Spinal cord (tissue), 9 donors: ENCODE measurements at regions not wholly inside any gene's neighbourhood (a gene's known extent, or its start where the extent isn't known, plus 50 kb on each side); places are given as distances from the start of the nearest gene placed in this dataset.

Experiments
- DNase-seq, 6 donors: peaks; one replicate each; pipeline versions ENCODE4 v3.0.0 to v3.0.0-alpha.2; 2013 to 2015; ENCODE audit warnings: low spot score in 6 of 6, low read depth in 4 of 6
- H3K27ac ChIP-seq: one replicate; pipeline ENCODE4 v1.5.1; 2013; ENCODE audit warnings: low read depth, low read length, control low read depth
- H3K27me3 ChIP-seq: one replicate; pipeline ENCODE4 v1.6.1; 2013; ENCODE audit warnings: low read length; ENCODE audit not compliant: control insufficient read depth, insufficient read depth
- H3K36me3 ChIP-seq: one replicate; pipeline ENCODE4 v1.6.1; 2013; ENCODE audit warnings: low read length; ENCODE audit not compliant: control insufficient read depth, insufficient read depth
- H3K4me1 ChIP-seq: one replicate; pipeline ENCODE4 v1.6.1; 2013; ENCODE audit warnings: low read length; ENCODE audit not compliant: control insufficient read depth, insufficient read depth
- H3K4me3 ChIP-seq: one replicate; pipeline ENCODE4 v1.5.1; 2013; ENCODE audit warnings: low read depth, low read length, control low read depth
- H3K9me3 ChIP-seq: one replicate; pipeline ENCODE4 v1.6.1; 2013; ENCODE audit warnings: low read length; ENCODE audit not compliant: control insufficient read depth, insufficient read depth
- WGBS: methylation state at CpG from one replicate; pipeline ENCODE4 v1.1.5; 2013; ENCODE audit warnings: missing lambda C conversion rate; ENCODE audit not compliant: insufficient coverage; 5-methylcytosine and 5-hydroxymethylcytosine counted together
- donor health status: healthy.

DNA sequence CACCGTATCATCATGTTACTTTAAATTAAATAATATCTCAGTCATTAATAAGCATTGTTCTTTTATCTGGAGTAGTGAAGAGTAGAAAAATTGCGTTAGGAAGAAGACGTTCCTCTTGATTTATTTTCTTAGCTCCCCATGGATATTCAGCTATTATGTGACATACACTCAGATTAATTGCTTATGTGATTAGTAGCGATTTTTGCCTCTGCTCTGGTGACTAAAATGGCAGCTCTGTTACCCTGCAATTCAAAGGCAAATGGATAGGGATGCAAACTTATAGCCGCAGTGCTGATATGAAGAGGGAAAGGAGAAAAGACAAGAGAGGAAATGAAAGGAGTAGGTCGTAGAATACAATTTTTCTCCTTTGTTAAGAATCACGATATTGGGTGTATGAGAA, 188.4 kb upstream of the MALRD1 start:
- H3K27ac ChIP-seq = peak overlapping the region; percentile 57

DNA sequence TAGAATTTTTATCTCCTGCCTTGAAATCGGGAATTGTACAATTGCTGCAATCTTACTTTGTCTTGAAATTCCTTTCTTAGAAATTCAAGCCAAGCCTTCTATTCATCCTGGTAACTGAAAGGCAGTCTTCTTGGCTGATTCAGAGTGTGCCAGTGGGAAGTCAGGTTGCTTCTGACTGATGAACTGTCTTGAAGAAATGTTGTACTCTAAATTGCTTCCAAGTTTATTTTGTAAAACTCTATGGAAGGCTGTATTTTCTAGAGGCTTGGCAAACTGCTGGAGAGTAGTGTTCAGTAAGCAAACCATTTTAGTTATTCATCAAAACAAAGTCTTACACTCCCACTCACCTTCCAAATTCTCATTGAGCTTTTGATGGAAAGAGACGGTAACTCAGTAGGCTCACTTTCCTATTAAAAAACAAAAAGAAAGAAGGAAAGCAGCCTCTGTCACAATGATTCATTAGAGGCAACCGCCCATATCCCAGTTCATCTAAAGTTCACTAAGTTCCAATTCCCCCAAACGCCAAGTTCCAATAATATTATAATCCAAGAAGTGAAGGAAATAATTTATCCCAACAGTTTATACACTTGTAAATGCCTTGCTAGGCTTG, 187.9 kb upstream of the MALRD1 start:
- no peaks in the 10 kb centered on the region for H3K27me3 ChIP-seq
- peak overlapping the region; percentile 57 for H3K27ac ChIP-seq

More for the DNA sequence above, 188.4 kb upstream of the MALRD1 start:
- Histone ChIP-seq H3K4me1 (no peaks in the 10 kb centered on the region), H3K4me3 (no peak overlapping the region), H3K27me3 (no peaks in the 10 kb centered on the region), H3K36me3 (no peaks in the 10 kb centered on the region), H3K9me3 (no peaks in the 10 kb centered on the region)
- no CpG with 5 or more reads among the region's 7 CpGs for WGBS
- DNase-seq = peak in 2 of 6 donors; percentile 7 to 64

DNA sequence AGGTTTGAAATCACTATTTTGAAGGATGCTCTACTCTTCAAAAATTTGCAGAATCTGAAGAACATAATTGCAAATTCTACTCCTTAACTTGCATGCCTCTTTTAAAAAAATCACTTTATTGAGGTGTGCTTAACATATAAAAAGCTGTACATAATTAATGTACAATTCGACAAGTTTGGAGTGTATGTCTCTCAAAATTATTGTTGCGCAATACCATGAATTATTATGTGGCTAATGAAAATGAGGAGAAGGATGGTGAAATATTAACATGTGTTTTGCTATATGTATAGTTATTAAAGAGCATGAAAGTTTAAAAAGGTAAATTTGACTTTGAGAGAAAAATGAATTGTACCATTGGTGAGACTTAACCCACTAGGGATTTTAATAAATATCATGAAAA, 187.2 kb upstream of the MALRD1 start:
- H3K9me3 ChIP-seq = no peaks in the 10 kb centered on the region
- H3K27me3 ChIP-seq = no peaks in the 10 kb centered on the region
- H3K27ac ChIP-seq = no peak overlapping the region
- no CpG with 5 or more reads among the region's 2 CpGs for WGBS
- no peaks in the 10 kb centered on the region for H3K36me3 ChIP-seq
- no peak for DNase-seq
- no peaks in the 10 kb centered on the region for H3K4me1 ChIP-seq
- H3K4me3 ChIP-seq = no peak overlapping the region

More for the DNA sequence above, 187.9 kb upstream of the MALRD1 start:
- peak; percentile 17 to 79 (median 40) for DNase-seq
- 29% methylated on average over 1 of the region's 4 CpGs for WGBS
- no peaks in the 10 kb centered on the region for H3K36me3 ChIP-seq
- H3K4me3 ChIP-seq = no peak overlapping the region
- no peaks in the 10 kb centered on the region for H3K4me1 ChIP-seq
- no peaks in the 10 kb centered on the region for H3K9me3 ChIP-seq

DNA sequence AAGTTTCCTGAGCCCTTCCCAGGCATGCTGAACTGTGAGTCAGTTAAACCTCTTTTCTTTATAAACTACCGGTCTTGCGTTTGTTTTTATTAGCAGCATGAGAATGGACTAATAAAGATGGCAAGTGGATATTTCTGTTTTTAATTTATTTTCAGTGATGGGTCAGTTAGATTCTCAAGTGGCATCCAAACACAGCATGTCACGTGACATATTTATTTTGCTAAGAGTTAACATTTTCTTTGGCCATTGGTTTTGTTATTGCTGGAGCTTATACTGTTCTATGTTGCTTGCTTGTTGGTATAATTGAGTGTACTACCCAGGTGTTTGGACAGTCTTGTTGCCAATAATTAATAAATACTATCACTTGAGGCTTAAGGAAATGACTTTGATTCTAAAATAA, 181.7 kb upstream of the MALRD1 start:
- H3K36me3 ChIP-seq = no peaks in the 10 kb centered on the region
- H3K4me1 ChIP-seq = no peaks in the 10 kb centered on the region
- no peak overlapping the region for H3K27ac ChIP-seq
- H3K4me3 ChIP-seq = no peak overlapping the region
- no peaks in the 10 kb centered on the region for H3K9me3 ChIP-seq
- no peak for DNase-seq
- H3K27me3 ChIP-seq = no peaks in the 10 kb centered on the region
- WGBS = no CpG with 5 or more reads among the region's 3 CpGs

DNA sequence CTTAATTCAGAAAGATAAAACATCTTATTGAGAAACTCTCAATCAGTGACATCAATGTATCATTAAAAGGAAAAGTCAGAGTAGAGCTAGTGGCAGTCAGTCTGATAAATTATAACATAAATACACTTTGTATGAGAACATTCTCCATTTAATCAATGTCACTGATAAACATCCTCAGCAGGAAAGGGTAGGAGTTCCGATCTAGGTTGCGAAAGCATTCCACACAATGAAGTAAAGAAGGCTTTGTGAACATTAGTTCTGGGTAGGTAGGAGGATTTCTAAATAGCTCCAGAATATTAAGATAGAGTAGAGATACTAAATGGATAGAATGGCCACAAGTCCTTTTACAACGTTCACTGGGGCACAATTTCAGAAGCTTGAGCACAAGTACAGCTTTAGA, 179.7 kb upstream of the MALRD1 start:
- no peaks in the 10 kb centered on the region for H3K27me3 ChIP-seq

DNA sequence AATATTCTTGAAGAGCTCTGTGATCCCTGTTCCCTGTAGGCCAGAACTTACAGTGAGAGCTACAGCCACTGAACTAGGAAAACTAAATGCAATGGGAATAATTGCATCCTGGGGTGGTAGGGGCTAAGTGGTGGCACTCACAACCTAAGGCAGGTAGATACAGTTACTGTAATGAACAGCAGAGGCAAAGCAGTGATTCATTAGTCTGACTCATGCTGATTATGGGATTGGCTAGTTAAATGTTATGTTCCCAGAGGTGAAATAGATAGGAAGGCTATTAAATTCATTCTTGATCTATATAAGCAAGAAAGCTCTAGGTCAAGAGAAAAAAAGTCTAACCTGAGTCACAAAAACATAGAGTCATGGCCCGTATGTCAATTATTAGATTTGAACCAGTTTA, 173.1 kb upstream of the MALRD1 start:
- Histone ChIP-seq H3K27me3 (no peaks in the 10 kb centered on the region), H3K9me3 (no peaks in the 10 kb centered on the region), H3K36me3 (no peaks in the 10 kb centered on the region), H3K4me1 (no peaks in the 10 kb centered on the region), H3K27ac (no peak overlapping the region), H3K4me3 (no peak overlapping the region)
- no CpG with 5 or more reads among the region's 1 CpG for WGBS
- no peak for DNase-seq

More for the DNA sequence above, 179.7 kb upstream of the MALRD1 start:
- Histone ChIP-seq H3K4me3 (no peak overlapping the region), H3K9me3 (no peaks in the 10 kb centered on the region), H3K27ac (no peak overlapping the region), H3K4me1 (no peaks in the 10 kb centered on the region), H3K36me3 (no peaks in the 10 kb centered on the region)
- WGBS = 88% methylated on average over 1 of the region's 3 CpGs
- DNase-seq = no peak

DNA sequence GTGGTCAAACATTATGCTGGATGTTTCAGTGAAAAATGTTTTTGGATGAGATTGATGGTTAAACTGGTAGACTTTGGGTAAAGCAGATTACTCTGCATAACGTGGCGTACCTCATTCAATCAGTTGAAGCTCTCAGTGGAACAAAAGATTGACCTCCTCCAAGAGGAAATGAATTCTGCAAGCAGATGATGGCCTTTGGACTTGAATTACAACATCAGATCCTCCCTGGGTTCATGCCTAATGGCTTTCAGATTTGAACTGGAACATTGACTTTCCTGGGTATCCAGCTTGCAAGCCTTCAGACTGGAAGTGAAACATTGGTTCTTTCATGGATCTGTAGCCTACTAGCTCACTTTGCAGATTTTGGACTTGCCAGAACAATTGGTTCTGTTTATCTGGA, 169.3 kb upstream of the MALRD1 start:
- no peaks in the 10 kb centered on the region for H3K9me3 ChIP-seq
- H3K4me3 ChIP-seq = no peak overlapping the region
- H3K4me1 ChIP-seq = no peaks in the 10 kb centered on the region
- WGBS = 79% methylated on average over 2 of the region's 2 CpGs
- no peaks in the 10 kb centered on the region for H3K36me3 ChIP-seq
- DNase-seq = no peak
- H3K27ac ChIP-seq = no peak overlapping the region
- H3K27me3 ChIP-seq = no peaks in the 10 kb centered on the region

DNA sequence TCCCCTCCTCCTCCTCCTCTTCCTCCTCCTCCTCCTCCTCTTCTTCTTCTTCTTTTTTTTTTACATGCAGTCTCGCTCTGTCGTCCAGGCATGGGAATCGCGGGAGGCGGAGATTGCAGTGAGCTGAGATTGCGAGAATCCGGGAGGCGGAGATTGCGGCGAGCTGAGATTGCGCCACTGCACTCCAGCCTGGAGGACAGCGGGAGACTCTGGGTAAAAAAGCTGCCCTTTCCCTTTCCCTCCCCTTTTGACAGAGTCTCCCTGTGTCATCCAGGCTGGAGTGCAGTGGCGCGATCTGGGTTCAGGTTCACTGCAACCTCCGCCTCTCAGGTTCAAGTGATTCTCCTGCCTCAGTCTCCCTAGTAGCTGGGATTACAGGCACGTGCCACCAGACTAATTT, 168.1 kb upstream of the MALRD1 start:
- Histone ChIP-seq H3K9me3 (no peaks in the 10 kb centered on the region), H3K4me1 (no peaks in the 10 kb centered on the region), H3K36me3 (no peaks in the 10 kb centered on the region), H3K27me3 (no peaks in the 10 kb centered on the region), H3K4me3 (no peak overlapping the region), H3K27ac (no peak overlapping the region)
- DNase-seq = no peak
- WGBS = 78% methylated on average over 5 of the region's 16 CpGs

DNA sequence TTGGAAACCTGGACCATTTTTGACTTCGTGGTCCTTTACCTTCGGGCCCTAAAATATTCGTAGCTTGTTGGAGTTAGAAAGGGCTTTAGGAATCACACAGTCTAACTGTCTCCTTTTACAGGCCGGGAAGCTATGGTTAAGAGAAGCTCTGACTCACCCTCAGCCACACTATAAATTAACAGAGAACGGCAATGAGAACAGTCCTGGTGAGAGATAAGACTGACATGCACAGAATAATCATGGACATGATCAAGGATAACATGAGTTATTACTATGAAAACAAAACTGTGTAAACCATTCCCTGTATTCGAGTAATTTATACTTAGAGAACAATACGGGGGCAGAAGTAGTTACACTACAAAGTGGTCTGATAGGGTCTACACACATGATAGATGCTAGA, 162.5 kb upstream of the MALRD1 start:
- Histone ChIP-seq H3K27me3 (no peaks in the 10 kb centered on the region), H3K4me3 (no peak overlapping the region)
- 94% methylated on average over 2 of the region's 7 CpGs for WGBS

DNA sequence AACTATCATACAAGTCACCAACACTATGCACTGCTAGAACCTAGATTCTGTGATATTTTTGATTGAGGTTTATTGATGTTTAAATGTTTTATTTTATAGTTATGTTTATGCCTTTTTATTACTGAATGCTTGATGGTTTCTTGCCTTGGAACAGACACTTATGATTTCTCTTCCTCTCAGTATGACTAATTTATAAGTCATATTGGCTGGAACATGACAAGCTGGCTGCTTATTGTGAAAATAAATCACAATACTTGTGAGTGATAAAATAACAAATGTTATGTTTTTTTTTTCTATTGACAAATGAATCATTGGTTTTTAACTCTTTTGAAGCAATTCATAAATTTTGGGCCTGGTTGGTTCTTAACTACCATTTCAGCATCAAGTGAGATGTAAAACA, 142.0 kb upstream of the MALRD1 start:
- H3K4me3 ChIP-seq = no peak overlapping the region
- H3K27ac ChIP-seq = no peak overlapping the region
- H3K9me3 ChIP-seq = no peaks in the 10 kb centered on the region
- no peaks in the 10 kb centered on the region for H3K36me3 ChIP-seq
- DNase-seq = no peak
- H3K4me1 ChIP-seq = no peaks in the 10 kb centered on the region
- no peaks in the 10 kb centered on the region for H3K27me3 ChIP-seq

More for the DNA sequence above, 162.5 kb upstream of the MALRD1 start:
- H3K4me1 ChIP-seq = no peaks in the 10 kb centered on the region
- no peaks in the 10 kb centered on the region for H3K9me3 ChIP-seq
- H3K27ac ChIP-seq = no peak overlapping the region
- no peak for DNase-seq
- H3K36me3 ChIP-seq = no peaks in the 10 kb centered on the region
